GM12872 (cell line): ENCODE measurements at regions not wholly inside any gene's neighbourhood (a gene's known extent, or its start where the extent isn't known, plus 50 kb on each side); places are given as distances from the start of the nearest gene placed in this dataset.

Experiments
- CTCF ChIP-seq: IDR thresholded peaks from 3 replicates; pipeline ENCODE4 v1.5.1; 2011; ENCODE audit warnings: low read depth, mild to moderate bottlenecking, low read length, moderate library complexity; ENCODE audit not compliant: insufficient read depth

- TF ChIP-seq CTCF = peak; percentile 44
Observed at GRCh38 chr3:125684199-125684598, 88.9 kb upstream of the OSBPL11 start.

GRCh38 chr3:125692361-125692760 lies 97.1 kb upstream of the OSBPL11 start:
- no peak for TF ChIP-seq CTCF

- no peak for TF ChIP-seq CTCF
Observed at GRCh38 chr3:125693887-125694286, 98.6 kb upstream of the OSBPL11 start.

- TF ChIP-seq CTCF = no peak
Observed at GRCh38 chr3:125694761-125695294, 99.5 kb upstream of the OSBPL11 start.

- TF ChIP-seq CTCF = no peak
Observed at GRCh38 chr3:125695688-125696087, 100.4 kb upstream of the OSBPL11 start.

GRCh38 chr3:125697979-125698640 lies 102.8 kb upstream of the OSBPL11 start:
- TF ChIP-seq CTCF = peak; percentile 37; the same call in 1 of the 3 replicates

GRCh38 chr3:125715651-125716050 lies 120.4 kb upstream of the OSBPL11 start:
- TF ChIP-seq CTCF = no peak
